MM.1S (cell line): ENCODE measurements at regions not wholly inside any gene's neighbourhood (a gene's known extent, or its start where the extent isn't known, plus 50 kb on each side); places are given as distances from the start of the nearest gene placed in this dataset.

ENCODE experiments used
- DNase-seq: peaks from one replicate; pipeline ENCODE4 v3.0.0-alpha.2; 2015
- H2AFZ ChIP-seq: fragments of 300-600 bp; sonication (generic); 2 replicates; pipeline ENCODE4 v1.6.0; 2016; ENCODE audit warnings: antibody characterized with exemption, low read length
- H3F3A ChIP-seq: fragments of 300-600 bp; sonication (generic); 2 replicates; pipeline ENCODE4 v1.6.1; 2016; ENCODE audit warnings: mild to moderate bottlenecking, antibody characterized with exemption, low read length, moderate library complexity, mixed read lengths; ENCODE audit not compliant: insufficient read depth
- H3K27ac ChIP-seq: fragments of 300-600 bp; sonication (generic); 2 replicates; pipeline ENCODE4 v1.5.1; 2016; ENCODE audit warnings: mild to moderate bottlenecking, low read length
- H3K27me3 ChIP-seq: fragments of 300-600 bp; sonication (generic); replicated peaks from 2 replicates; pipeline ENCODE4 v1.6.0; 2016; ENCODE audit warnings: low read length; ENCODE audit not compliant: insufficient read depth
- H3K36me3 ChIP-seq: fragments of 300-600 bp; sonication (generic); replicated peaks from 2 replicates; pipeline ENCODE4 v1.6.1; 2016; ENCODE audit warnings: mild to moderate bottlenecking, low read length, mixed read lengths; ENCODE audit not compliant: insufficient read depth
- H3K4me1 ChIP-seq: fragments of 300-600 bp; sonication (generic); 2 replicates; pipeline ENCODE4 v1.6.1; 2016; ENCODE audit warnings: low read length, mixed read lengths
- H3K4me2 ChIP-seq: fragments of 300-600 bp; sonication (generic); 2 replicates; pipeline ENCODE4 v1.6.0; 2016; ENCODE audit warnings: low read depth, low read length
- H3K4me3 ChIP-seq: fragments of 300-600 bp; sonication (generic); 2 replicates; pipeline ENCODE4 v1.5.1; 2016; ENCODE audit warnings: low read length, mixed read lengths
- H3K79me2 ChIP-seq: fragments of 300-600 bp; sonication (generic); 2 replicates; pipeline ENCODE4 v1.6.1; 2016; ENCODE audit warnings: mixed run types, low read length, mixed read lengths
- H3K9ac ChIP-seq: fragments of 300-600 bp; sonication (generic); 2 replicates; pipeline ENCODE4 v1.6.1; 2016; ENCODE audit warnings: low read length, mixed read lengths
- H3K9me2 ChIP-seq: fragments of 300-600 bp; sonication (generic); replicated peaks from 2 replicates; pipeline ENCODE4 v1.6.1; 2016; ENCODE audit warnings: mild to moderate bottlenecking, low read length, mixed read lengths; ENCODE audit not compliant: insufficient read depth
- H3K9me3 ChIP-seq: fragments of 300-600 bp; sonication (generic); replicated peaks from 2 replicates; pipeline ENCODE4 v1.6.1; 2016; ENCODE audit warnings: mild to moderate bottlenecking, low read length, mixed read lengths; ENCODE audit not compliant: insufficient read depth
- H4K20me1 ChIP-seq: fragments of 300-600 bp; sonication (generic); 2 replicates; pipeline ENCODE4 v1.6.1; 2016; ENCODE audit warnings: mild to moderate bottlenecking, low read length, moderate library complexity, mixed read lengths; ENCODE audit not compliant: insufficient read depth
- EZH2 ChIP-seq: fragments of 300-600 bp; sonication (generic); optimal IDR thresholded peaks from 2 replicates; pipeline ENCODE3; 2017; ENCODE audit warnings: low read depth, mild to moderate bottlenecking, antibody characterized with exemption, low read length, mixed read lengths
- EZH2phosphoT487 ChIP-seq: fragments of 300-600 bp; sonication (generic); IDR thresholded peaks from 2 replicates; pipeline ENCODE4 v1.6.1; 2018; ENCODE audit warnings: antibody characterized with exemption, low read length
- TF ChIP-seq, protein P1 (sequence below): fragments of 300-600 bp; sonication (generic); IDR thresholded peaks from 2 replicates; pipeline ENCODE4 v1.5.1; 2016; ENCODE audit warnings: antibody characterized with exemption, low read length, mixed read lengths

DNA sequence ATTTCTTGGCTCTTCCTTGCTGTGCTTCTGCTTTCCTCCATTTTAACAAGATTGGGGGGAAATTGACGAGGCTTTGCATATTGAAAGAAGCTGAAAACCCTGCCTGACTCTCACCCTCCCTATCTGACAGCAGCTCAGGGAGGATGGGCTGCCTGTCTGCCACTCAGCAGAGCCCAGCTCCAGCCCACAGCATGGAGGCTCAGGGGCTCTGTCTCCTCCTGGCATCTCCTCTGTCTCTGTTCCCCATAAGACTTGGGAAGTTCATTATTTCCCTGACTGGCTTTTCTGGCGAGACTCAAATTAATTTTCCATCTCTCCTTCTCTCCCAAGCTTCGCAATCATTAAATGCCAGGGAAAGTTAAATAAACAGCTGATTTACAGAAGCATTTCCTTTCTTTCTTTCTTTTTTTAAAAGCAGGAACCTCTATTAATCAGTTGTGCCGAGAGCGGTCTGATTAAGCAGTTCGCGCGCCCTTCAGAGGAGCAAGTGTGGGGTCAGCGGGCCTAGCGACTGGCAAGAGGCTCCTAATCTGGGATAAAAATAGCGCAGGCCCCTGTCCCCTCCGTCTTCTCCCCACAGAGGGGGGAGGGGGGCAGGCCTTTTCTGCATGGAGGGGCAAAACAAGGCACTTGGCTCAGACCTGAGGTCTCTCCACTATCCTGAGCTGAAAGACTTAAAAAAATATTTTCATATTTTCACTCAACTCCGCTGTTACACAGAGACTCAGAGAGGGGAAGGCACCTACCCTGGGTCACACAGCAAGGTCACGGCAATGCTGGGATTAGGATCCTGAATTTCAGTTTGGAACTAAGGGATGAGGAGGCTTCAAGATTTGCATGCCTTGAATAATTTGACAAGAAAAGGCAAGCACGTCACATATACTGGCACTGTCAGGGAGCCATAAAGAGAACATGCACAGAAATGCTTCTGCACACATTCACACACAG is 170.4 kb downstream of the ACTL8 start:
- Histone ChIP-seq H3K27me3 (peaks cover 60% of the 10 kb centered on the region), H4K20me1 (no peaks in the 10 kb centered on the region), H3K9me3 (no peaks in the 10 kb centered on the region), H3K4me2 (no peak overlapping the region), H3K79me2 (no peaks in the 10 kb centered on the region), H3F3A (no peaks in the 10 kb centered on the region), H3K4me3 (no peak overlapping the region), H3K27ac (no peak overlapping the region), H2AFZ (no peak overlapping the region), H3K4me1 (no peaks in the 10 kb centered on the region), H3K9me2 (no peaks in the 10 kb centered on the region), H3K9ac (no peak overlapping the region), H3K36me3 (no peaks in the 10 kb centered on the region)
- TF ChIP-seq, protein P1, sequence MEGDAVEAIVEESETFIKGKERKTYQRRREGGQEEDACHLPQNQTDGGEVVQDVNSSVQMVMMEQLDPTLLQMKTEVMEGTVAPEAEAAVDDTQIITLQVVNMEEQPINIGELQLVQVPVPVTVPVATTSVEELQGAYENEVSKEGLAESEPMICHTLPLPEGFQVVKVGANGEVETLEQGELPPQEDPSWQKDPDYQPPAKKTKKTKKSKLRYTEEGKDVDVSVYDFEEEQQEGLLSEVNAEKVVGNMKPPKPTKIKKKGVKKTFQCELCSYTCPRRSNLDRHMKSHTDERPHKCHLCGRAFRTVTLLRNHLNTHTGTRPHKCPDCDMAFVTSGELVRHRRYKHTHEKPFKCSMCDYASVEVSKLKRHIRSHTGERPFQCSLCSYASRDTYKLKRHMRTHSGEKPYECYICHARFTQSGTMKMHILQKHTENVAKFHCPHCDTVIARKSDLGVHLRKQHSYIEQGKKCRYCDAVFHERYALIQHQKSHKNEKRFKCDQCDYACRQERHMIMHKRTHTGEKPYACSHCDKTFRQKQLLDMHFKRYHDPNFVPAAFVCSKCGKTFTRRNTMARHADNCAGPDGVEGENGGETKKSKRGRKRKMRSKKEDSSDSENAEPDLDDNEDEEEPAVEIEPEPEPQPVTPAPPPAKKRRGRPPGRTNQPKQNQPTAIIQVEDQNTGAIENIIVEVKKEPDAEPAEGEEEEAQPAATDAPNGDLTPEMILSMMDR: no peak
- TF ChIP-seq EZH2 (no peak), EZH2phosphoT487 (no peak)
- no peak for DNase-seq

DNA sequence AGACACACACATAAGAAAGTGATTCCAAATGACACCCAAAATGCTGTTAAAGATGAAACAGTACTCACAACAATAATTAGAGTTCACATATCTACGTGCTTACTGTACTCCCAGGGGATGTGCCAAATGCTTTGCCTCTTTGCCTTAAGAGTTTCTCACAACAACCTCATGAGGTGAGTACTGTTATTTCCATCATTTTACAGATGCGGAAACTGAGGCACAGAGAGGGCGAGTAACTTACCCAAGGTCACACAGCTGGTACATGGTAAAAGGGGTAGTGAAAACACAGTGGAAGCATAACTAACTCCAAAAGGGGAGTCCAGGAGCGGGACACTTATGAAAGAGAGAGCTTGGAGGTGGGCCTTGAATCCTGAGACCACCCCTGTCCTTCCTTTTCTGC is 171.8 kb downstream of the ACTL8 start:
- Histone ChIP-seq H3K9me3 (no peaks in the 10 kb centered on the region), H3K4me3 (no peak overlapping the region)
- no peak for DNase-seq

DNA sequence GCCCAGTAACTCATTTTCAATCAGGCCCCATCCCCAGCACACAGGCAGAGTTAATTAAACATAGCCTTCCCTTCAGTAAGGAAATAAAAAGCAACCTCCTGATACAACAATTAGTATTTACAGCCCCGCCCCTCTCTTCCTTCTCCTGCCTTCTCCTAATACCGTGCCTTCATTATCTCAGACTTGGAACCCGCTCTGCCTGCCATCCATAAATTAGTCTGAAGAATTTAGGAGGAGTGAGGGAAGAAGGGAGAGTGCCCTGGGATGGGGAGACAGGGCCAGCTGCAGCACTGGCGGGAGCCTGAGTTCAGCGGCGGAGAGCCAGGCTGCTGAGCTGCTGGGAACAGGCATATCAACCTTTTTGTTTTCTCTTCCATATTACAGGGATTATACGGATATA is 172.8 kb downstream of the ACTL8 start:
- Histone ChIP-seq H3K36me3 (no peaks in the 10 kb centered on the region), H3K9me3 (no peaks in the 10 kb centered on the region)

More for the DNA sequence above, 171.8 kb downstream of the ACTL8 start:
- H3K27ac ChIP-seq: no peak overlapping the region
- peaks cover 63% of the 10 kb centered on the region for H3K27me3 ChIP-seq
- H3K79me2 ChIP-seq: no peaks in the 10 kb centered on the region
- no peaks in the 10 kb centered on the region for H3F3A ChIP-seq
- no peaks in the 10 kb centered on the region for H4K20me1 ChIP-seq
- no peak overlapping the region for H3K9ac ChIP-seq
- H3K9me2 ChIP-seq: no peaks in the 10 kb centered on the region
- H3K4me2 ChIP-seq: no peak overlapping the region
- no peaks in the 10 kb centered on the region for H3K4me1 ChIP-seq
- no peak overlapping the region for H2AFZ ChIP-seq
- TF ChIP-seq EZH2phosphoT487 (no peak), EZH2 (no peak)
- TF ChIP-seq, protein P1: no peak
- no peaks in the 10 kb centered on the region for H3K36me3 ChIP-seq

More for the DNA sequence above, 172.8 kb downstream of the ACTL8 start:
- Histone ChIP-seq H3K27me3 (peaks cover 73% of the 10 kb centered on the region), H4K20me1 (no peaks in the 10 kb centered on the region), H2AFZ (no peak overlapping the region), H3F3A (no peaks in the 10 kb centered on the region), H3K27ac (no peak overlapping the region), H3K4me3 (no peak overlapping the region), H3K79me2 (no peaks in the 10 kb centered on the region), H3K9ac (no peak overlapping the region), H3K9me2 (no peaks in the 10 kb centered on the region), H3K4me2 (no peak overlapping the region), H3K4me1 (no peaks in the 10 kb centered on the region)
- no peak for DNase-seq
- TF ChIP-seq EZH2phosphoT487: no peak
- TF ChIP-seq, protein P1: no peak
- no peak for TF ChIP-seq EZH2
